GM18505 (cell line): ENCODE measurements at regions not wholly inside any gene's neighbourhood (a gene's known extent, or its start where the extent isn't known, plus 50 kb on each side); places are given as distances from the start of the nearest gene placed in this dataset.

Source experiments
- ATAC-seq: cut with Tn5 transposase; IDR thresholded peaks from one replicate; pipeline ENCODE4 v1.9.1; 2021; ENCODE audit not compliant: unreplicated experiment
- POLR2A ChIP-seq: IDR thresholded peaks from 4 replicates; pipeline ENCODE4 v1.6.1; 2011; ENCODE audit warnings: borderline replicate concordance; ENCODE audit not compliant: insufficient read depth, insufficient read length; ENCODE audit errors: extremely low read depth

DNA sequence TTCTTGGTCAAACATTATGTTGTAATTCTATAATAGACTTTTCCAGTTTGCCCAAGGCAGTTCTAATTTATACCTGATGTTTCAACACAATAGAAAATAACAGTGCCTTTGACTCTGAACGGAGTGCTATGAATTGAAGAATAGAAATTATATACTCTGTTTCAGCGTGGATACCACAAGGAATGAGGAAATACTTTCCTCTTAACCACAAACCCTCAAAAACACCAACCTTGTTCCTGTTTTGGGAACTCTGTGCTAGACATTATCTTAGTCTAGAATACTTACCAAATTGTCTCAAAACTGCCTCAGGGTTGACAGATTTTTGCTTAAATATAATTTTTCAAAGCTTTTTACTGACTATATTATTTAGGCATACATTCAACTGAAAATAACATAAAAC is 1629.3 kb downstream of the MRPL39 start:
- ATAC-seq = no peak
- TF ChIP-seq POLR2A = no peak

DNA sequence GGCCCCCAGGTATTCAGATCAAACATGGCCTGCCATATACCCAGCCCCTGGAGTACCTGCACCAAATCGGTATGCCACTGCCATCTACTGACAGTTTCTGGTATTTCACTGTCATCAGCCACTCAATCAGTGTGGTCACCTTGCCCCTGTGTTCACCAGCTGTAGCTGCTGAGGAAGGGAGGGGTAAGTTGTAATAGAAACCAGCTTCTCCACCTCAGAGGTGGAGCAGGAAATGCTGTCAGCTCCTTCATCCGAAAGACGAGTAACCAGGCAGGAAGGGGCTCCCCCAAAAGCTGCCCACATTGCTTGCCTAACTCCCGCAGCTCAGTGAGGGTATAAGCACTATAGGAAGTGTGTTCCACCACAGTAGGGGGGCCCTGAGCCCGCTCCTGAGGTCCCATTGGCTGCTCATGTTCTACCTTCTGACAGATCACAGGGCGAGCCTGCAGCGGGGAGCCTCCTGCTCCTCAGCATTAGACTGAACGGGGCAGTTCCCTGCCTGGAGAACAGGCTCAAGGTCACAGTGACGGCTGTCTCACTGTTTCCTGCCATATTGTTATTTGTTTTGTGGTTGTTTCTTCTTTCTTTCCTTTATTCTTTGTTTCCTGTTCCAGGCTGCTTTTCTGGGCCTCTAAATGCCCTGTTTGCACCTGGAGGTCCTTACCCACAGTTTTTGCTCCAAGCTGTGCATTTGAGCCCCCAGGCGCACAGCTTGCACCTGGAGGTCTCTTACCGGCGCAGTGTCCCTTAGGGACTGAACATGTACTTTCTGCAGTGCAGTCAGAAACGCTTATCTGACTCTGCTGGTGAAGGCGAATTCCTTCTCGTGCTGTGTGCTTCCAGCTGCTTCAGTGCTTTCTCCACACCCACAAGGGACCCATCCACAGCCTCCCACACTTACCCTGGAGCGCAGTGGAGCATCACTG is 1638.3 kb downstream of the MRPL39 start:
- TF ChIP-seq POLR2A = no peak
- ATAC-seq = peak; percentile 92

DNA sequence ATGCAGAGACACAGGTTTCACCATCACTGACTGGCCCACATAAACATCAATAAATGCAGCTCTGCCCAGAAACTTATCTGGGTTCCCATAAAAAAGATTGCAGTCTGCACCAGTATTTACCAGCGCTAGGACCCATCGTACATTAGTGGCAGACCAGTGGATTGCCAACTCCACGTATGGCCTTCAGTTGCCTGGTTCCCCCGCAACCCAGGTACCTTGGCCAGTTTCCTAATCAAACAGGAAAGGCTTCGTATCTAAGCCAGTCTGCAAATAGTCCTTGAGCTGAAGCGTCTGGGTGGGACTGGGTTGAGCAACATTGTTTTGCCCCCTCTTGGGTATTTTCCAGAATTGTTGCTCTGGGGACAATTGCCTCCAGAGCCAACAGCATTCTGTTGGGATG is 1639.3 kb downstream of the MRPL39 start:
- no peak for TF ChIP-seq POLR2A

DNA sequence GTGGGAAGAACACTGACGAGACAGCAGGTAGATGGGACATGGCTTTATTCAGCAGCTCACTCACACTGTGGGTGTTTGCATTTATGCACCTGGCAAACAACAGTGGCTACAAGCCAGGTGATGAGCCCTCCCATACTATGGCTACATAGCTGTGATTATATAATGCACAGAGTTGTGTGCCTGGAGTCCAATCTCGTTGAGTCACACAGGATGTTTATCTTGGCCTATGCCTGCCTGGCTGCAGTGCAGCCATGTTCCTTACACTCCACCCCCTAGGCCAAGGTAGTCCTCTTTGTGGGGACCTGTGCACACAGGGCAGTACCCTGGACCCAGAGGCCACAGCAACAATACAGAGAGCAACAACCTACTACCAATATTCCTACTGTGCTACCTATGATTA is 1643.8 kb downstream of the MRPL39 start:
- TF ChIP-seq POLR2A = no peak
- no peak for ATAC-seq

More for the DNA sequence above, 1639.3 kb downstream of the MRPL39 start:
- ATAC-seq = no peak

DNA sequence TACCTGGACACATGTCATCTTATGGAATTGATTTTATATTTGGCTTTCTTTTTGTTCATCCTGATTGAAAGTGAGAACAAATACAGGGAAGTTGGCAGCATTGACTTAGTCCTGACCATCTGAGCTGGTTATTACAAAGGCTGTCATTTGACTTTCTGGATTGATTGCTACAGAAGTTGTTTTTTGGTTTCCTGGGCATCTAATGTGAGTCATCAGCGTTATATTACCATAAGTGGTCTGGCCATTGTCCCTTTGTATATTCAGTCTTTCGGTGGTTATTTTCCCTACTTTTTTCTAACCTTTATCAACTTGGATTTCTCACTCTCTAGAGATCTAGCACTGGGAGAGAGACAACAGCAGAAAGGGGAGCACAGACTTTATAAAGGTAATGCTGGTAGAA is 1646.5 kb downstream of the MRPL39 start:
- ATAC-seq = no peak
- TF ChIP-seq POLR2A = no peak

DNA sequence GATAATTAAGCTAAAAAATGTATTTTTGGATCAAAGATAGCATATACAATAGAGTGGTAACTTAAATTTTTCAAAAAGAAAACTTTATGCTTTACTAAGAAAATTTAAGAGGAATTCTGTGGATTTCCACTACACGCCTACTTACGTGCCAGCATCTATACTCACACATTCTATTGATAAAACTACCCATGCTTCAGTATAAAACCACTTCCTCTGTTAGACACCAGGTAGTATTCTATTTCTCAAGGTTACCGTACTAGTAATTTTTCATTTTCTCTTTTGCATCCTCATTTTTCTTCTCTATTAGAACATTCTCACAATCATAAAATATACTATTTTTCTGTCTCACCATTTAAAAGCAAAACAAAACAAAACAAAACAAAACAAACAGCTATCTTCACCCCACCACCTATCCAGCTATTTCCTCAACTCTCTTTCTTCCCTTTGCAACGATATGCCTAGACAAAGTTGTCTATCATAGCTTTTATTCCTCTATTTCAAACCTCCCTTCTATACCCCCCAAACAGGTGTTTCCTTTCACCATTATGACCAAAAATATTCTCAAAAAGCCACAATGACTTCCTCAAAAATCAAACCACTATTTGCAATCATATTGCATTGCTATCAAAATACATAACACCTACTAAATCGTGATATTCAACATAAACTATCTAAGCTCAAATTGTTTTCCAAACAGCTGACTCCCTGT is 1652.0 kb downstream of the MRPL39 start:
- no peak for TF ChIP-seq POLR2A
- ATAC-seq = no peak

DNA sequence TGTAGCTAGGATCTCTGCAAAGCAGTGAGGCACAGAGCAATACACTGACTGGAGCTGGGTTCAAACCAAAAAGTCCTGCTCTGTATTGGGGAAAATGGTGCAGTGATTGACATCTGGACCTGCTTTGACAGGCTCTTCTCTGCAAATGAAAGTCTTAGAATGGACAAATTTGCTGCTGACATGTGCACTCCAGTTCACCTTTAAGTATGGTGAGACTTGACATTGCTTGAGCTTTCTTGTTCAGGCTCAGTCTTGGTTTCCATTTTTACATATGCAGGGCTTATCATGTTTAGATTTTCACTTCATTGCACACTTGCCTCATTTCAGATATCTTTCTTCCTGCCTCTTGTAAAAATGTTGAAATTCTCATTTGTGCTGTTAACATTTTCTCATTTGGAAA is 1655.0 kb downstream of the MRPL39 start:
- TF ChIP-seq POLR2A = no peak
- no peak for ATAC-seq

DNA sequence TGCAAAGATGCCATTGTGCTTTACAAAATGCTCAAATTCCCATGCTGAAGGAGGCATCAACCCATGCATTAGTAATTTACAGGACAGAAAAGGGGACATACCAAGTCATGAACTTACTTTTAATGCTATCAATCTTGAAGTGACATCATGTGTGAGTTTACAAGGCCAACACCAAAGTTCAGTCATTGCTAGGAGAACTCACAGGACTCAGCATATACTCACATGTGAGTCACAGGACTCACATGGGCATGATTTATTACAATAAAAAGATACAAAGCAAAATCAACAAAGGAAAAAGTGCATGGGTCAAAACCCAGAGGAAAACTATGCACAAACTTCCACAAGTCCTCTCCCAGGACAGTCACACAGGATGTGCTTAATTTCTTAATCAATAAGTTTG is 1656.0 kb downstream of the MRPL39 start:
- ATAC-seq = no peak
- no peak for TF ChIP-seq POLR2A

DNA sequence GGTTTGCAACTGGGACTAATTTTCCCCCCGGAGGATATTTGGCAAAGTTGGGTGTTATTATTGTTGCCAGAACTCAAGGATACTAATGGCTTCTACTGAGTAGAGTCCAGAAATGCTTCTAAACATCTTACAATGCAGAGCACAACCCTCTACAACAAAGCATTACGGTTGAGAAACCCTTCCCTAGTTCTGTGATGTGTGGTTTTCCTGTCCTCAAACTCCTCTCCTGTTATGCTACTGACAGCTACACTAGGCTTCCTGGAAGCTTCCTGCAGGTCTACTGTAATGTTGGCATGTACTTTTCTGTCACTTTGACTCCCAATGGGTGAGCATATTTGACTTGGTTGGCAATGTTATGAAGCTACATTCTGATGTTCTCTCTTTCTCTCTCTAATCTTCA is 1656.9 kb downstream of the MRPL39 start:
- no peak for TF ChIP-seq POLR2A

DNA sequence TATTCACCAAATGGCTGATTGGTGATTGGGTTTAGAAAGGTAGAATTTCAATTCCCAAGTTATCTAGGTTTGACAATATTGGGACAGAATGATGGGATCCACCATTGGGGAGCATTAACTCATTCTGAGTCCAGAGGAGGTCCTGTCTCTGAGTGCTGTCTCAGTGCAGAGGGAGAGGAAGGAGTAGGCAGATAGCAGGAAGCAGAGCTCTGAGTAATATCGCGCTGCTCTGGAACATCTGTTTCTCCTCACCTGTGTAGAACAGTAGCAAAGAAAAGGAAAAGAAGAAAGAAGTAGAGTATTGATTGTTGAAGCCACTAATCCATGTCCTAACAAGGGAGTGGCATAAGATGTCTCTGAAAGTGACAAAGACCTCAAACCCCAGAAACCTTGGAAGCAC is 1657.8 kb downstream of the MRPL39 start:
- ATAC-seq = no peak
- no peak for TF ChIP-seq POLR2A

More for the DNA sequence above, 1656.9 kb downstream of the MRPL39 start:
- ATAC-seq = no peak

DNA sequence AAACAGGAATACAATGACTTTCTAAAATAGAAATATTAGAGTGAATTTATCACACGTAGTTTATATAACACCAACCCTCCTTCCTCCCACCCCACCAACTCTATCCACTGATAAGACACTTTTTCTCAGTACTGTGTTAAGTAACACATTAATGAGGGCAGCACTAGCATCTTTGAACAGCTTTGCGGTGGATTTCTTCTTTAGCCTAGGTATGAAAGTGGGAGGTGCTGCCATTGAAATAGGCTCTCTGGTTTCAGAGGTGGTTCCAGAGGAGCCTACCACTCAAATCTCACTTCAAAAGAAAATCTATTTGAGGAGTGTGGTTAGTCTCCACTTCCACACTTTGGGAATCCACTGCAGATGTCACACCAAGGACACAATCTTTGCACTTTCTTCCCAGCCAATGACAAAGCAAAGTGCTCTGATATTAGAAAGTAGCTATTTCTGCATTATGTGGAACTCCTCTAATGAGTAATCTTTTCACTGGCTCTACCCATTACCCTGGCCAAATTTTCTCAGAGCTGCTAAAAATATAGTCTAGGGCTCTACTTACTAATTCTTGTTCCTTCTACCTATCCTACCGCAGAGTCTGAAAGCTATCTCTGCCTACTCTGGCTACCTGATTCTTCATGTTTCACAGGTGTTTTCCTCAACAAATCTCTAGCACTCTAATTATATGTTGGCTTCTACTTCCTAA is 1667.8 kb downstream of the MRPL39 start:
- no peak for TF ChIP-seq POLR2A
- peak; percentile 53 for ATAC-seq

DNA sequence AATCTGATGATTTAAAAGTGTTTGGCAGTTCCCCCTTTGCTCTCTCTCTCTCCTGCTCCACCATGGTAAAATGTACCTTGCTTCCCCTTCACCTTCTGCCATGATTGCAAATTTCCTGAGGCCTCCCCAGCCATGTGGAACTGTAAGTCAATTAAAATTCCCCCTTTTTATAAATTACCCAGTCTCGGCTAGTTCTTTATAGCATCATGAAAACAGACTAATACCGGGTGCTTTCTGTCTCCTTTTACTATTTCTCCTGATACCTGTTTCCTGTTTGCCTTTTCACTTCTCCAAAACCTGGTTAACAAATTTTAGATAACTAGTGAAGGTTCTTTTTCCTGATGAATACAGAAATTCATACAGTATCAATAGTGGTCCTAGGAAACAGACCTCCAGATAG is 1670.3 kb downstream of the MRPL39 start:
- no peak for TF ChIP-seq POLR2A
- no peak for ATAC-seq

DNA sequence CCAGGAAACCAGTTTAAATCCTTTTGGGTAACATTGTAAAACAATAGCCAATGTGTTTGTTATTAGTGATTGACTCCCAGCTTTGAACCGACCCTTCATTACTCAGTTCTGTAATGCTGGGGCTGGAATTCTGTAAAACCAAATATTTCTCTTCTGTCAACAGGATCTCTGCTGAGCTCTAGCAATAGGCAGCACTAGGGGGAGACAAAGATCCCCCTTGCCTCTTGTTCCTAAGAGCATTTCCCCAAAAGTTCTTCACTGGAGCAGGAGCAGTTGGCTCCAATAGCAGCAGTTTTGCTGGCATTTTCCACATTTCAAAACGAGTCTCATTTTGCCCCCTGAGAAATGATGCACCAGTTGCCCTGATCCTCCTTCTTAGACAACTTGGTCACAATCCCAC is 1671.1 kb downstream of the MRPL39 start:
- no peak for ATAC-seq
- TF ChIP-seq POLR2A = no peak
